ENCODE measurements at regions not wholly inside any gene's neighbourhood (a gene's known extent, or its start where the extent isn't known, plus 50 kb on each side); places are given as distances from the start of the nearest gene placed in this dataset.

DNA sequence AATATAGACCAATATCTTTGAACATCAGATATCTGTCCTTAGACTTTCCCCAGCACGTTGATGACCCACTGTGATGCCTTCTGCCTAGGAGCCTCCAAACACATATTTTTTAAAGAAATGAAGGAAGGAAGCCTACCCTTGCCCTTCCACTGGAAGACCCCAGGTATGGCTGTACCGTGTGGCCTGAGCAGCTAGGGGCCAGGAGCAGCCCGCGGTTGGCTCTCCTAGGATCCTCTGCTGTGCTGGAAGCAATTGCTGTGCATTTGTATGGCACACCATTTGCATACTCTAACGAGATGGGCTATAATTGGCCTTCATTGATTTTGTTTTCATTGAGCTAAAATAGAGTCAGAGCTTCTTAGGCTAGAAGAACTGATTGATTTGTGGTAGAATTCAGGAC, 128.8 kb downstream of the GPAT3 start:
- DNase-seq (ENCODE audit: low read depth) = no peak
- no peak overlapping the region for H3K4me3 ChIP-seq (ENCODE audit: low read length)
- no peak for TF ChIP-seq CTCF (conservative IDR thresholded peaks at IDR 0.05; ENCODE audit: low read length)

- DNase-seq (ENCODE audit: low read depth) = no peak
- H3K4me3 ChIP-seq (ENCODE audit: low read length) = no peak overlapping the region
- no peak for TF ChIP-seq CTCF (conservative IDR thresholded peaks at IDR 0.05; ENCODE audit: low read length)
Measured at GRCh38 chr4:83664071-83664470, 128.2 kb downstream of the GPAT3 start.

DNA sequence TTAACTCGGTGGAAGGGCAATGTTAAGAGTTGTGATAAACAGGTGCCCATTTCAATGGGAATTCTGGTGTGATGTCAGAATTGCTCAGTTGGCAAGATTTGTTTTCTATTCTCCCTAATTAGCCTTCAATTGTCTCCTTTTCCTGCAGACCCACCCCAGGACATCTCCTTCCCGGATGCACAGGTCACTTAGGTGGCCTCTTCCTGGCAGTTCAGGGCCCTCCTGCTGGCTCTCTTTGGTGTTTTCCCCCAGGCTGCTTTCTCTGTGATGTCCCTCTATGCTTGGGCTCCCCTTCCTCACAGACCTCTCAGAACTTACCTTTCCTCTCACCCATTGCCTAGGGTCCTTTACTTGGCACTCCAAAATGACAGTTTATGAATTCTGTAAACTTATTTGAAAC, 126.3 kb downstream of the GPAT3 start:
- H3K4me3 ChIP-seq (ENCODE audit: low read length) = no peak overlapping the region
- DNase-seq (ENCODE audit: low read depth) = no peak
- TF ChIP-seq CTCF (conservative IDR thresholded peaks at IDR 0.05; ENCODE audit: low read length) = no peak

DNA sequence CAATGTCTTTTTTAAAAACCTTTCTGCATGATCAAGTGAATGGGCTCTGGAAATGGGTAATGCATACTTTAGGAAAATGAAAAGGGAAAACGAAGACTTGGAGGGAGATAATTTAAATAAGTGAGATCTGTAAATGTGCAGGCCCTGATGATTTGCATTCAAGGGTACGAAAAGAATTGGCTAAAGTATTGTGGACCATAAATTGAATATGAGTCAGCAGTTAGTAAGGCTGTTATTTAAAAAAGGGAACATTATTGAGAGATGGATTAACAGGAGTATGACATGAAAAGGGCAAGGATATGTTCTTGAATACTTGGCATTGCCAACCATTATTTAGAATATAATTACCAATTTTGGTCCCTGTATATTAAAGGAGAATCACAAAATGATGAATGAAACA, 125.5 kb downstream of the GPAT3 start:
- no peak for DNase-seq (ENCODE audit: low read depth)
- no peak overlapping the region for H3K4me3 ChIP-seq (ENCODE audit: low read length)
- no peak for TF ChIP-seq CTCF (conservative IDR thresholded peaks at IDR 0.05; ENCODE audit: low read length)

DNA sequence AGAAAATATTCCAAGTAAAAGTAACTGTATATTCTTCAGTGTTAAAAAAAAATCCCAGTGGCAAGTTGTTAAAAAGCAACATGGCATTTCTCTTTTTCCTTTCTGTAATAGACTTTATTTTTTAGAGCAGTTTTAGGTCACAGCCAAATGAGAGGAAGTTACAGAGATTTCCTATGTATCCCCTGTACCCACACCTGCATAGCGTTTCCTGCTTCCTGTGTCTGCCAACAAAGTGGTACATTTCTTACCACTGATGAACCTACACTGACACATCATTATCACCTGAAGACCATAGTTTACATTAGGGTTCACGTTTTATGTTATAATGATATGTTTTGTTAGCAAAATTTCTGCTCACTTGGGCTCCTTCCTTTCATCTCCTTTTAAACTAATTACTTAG, 124.7 kb downstream of the GPAT3 start:
- DNase-seq (ENCODE audit: low read depth) = no peak
- TF ChIP-seq CTCF (conservative IDR thresholded peaks at IDR 0.05; ENCODE audit: low read length) = no peak
- no peak overlapping the region for H3K4me3 ChIP-seq (ENCODE audit: low read length)

DNA sequence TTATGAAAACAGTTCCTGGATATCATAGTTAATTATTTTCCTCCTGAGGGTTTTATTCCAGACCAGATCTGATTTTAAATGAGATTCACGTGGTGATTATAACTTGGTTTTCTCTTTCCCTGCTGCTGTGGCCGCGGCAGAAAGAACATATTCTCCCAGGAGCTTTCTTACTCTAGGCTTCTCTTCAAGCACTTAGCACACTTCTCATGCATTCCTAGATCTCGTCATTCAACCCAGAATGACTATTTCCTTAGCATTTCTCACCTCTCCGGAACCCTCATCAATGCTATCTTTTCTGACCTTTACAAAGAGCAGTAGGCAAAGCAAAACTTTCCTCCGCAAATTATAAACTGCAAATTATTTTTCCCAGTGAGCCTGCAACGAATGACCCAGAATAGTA, 122.9 kb downstream of the GPAT3 start:
- DNase-seq (ENCODE audit: low read depth) = no peak

DNA sequence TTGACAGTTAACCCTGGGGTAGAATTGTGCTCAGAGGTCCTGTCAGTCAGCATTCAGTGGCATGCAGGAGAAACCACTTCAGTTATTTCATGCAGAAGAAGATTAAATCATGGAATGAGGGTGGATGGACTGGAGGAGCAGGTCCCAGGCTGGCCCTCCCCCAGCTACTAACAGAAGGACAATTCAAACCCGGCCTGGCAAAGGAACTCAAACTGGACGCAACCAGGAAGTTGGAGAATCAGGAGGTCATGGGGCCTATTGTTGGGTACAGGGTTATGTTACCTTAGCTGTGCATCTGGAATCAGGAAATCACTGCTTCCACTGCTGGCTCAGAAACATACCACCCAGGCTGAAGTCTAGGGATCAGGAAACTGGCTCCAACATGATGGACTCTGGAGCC, 121.4 kb downstream of the GPAT3 start:
- no peak for TF ChIP-seq CTCF (conservative IDR thresholded peaks at IDR 0.05; ENCODE audit: low read length)
- H3K4me3 ChIP-seq (ENCODE audit: low read length) = no peak overlapping the region
- DNase-seq (ENCODE audit: low read depth) = no peak

More for the DNA sequence above, 122.9 kb downstream of the GPAT3 start:
- no peak for TF ChIP-seq CTCF (conservative IDR thresholded peaks at IDR 0.05; ENCODE audit: low read length)
- H3K4me3 ChIP-seq (ENCODE audit: low read length) = no peak overlapping the region
